ENCODE measurements at regions not wholly inside any gene's neighbourhood (a gene's known extent, or its start where the extent isn't known, plus 50 kb on each side); places are given as distances from the start of the nearest gene placed in this dataset.
"Not testable (repeated sequence)": the region's sequence is repeated elsewhere in the genome, so short reads cannot be mapped to it uniquely, and the experiment has no call there.

DNA sequence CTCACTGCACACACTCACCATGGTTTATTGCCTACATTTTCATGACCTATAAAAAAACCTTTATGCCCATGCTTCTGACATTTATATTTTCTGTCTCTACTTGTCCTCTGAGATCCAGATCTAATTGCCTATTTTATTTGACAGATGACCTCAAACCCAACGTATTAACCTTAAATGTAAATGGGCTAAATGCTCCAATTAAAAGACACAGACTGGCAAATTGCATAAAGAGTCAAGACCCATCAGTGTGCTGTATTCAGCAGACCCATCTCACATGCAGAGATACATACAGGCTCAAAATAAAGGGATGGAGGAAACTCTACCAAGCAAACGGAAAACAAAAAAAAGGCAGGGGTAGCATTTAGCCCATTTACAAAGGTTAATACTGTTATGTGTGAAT lies 117.4 kb upstream of the ADAMTS3 start:
- intact Hi-C loops (cut with micrococcal nuclease); H3K27ac Mint-ChIP-seq; CTCF ChIA-PET; H3K4me3 Mint-ChIP-seq; H3K4me1 Mint-ChIP-seq (ENCODE audit: low read depth); DNase-seq; H3K27me3 Mint-ChIP-seq (ENCODE audit: low read depth); H3K36me3 Mint-ChIP-seq (ENCODE audit: low read depth); H3K9me3 Mint-ChIP-seq: not testable (repeated sequence)

DNA sequence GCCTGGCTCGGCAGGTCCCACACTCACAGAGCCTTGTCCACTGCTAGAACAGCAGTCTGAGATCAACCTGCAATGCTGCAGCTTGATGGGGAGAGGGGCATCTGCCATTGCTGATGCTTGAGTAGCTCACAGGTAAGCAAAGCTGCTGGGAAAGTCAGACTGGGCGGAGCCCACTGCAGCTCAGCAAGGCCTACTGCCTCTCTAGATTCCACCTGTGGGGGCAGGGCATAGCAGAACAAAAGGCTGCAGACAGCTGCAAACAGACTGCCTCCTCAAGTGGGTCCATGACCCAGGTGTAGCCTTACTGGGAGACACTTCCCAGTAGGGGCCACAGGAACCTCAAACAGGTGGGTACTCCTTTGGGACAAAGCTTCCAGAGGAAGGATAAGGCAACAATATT lies 110.6 kb upstream of the ADAMTS3 start:
- Mint-ChIP-seq H3K9me3 (no peaks in the 10 kb centered on the region), H3K27me3 (ENCODE audit: low read depth) (peaks cover 27% of the 10 kb centered on the region), H3K4me1 (ENCODE audit: low read depth) (no peaks in the 10 kb centered on the region), H3K27ac (no peak overlapping the region), H3K36me3 (ENCODE audit: low read depth) (no peaks in the 10 kb centered on the region), H3K4me3 (no peak overlapping the region)
- intact Hi-C loops (cut with micrococcal nuclease), result no loop called here
- no peak for DNase-seq
- CTCF ChIA-PET, result no interaction called here

- DNase-seq, result no peak
- intact Hi-C loops (cut with micrococcal nuclease), result no loop called here
- Mint-ChIP-seq H3K36me3 (ENCODE audit: low read depth) (no peaks in the 10 kb centered on the region), H3K4me3 (no peak overlapping the region), H3K27me3 (ENCODE audit: low read depth) (peaks cover 27% of the 10 kb centered on the region), H3K4me1 (ENCODE audit: low read depth) (no peaks in the 10 kb centered on the region), H3K27ac (no peak overlapping the region), H3K9me3 (no peaks in the 10 kb centered on the region)
- CTCF ChIA-PET, result no interaction called here
These were observed 108.9 kb upstream of the ADAMTS3 start for GRCh38 chr4:72677886-72678285.

DNA sequence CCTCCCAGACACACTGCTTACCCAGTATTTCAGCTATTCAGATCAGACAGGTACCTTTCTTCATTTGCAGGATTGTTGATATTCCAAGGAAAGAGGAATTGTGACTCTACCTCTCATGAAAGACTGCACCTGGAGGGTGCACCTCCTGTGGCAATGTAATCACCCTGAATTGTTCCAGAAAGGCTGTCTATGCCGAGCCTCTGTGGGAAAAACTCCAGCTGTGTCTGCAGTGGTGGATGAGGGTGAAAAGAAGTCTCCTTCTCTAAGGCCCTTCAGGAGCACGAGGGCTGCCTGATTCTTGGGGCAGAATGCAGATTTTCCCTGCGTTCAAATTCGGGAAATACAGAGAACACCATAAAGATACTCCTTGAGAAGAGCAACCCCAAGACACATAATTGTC lies 108.2 kb upstream of the ADAMTS3 start:
- H3K27ac Mint-ChIP-seq, result no peak overlapping the region
- peaks cover 27% of the 10 kb centered on the region for H3K27me3 Mint-ChIP-seq (ENCODE audit: low read depth)
- no peaks in the 10 kb centered on the region for H3K9me3 Mint-ChIP-seq
- CTCF ChIA-PET, result no interaction called here
- no peaks in the 10 kb centered on the region for H3K36me3 Mint-ChIP-seq (ENCODE audit: low read depth)
- no peak for DNase-seq
- H3K4me3 Mint-ChIP-seq, result no peak overlapping the region
- no peaks in the 10 kb centered on the region for H3K4me1 Mint-ChIP-seq (ENCODE audit: low read depth)
- intact Hi-C loops (cut with micrococcal nuclease), result no loop called here

DNA sequence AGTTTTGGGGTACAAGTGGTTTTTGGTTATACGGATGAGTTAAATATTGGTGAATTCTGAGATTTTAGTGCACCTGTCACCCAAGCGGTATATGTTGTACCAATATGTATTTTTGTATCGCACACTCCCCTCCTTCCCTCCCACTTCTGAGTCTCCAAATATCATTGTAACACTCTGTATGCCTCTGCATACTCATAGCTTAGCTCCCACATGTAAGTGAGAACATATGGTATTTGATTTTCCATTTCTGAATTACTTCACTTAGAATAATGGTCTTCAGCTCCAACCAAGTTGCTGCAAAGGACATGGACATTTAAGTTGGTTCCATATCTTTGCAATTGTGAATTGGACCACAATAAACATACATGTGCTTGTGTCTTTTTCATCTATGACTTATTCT lies 103.0 kb upstream of the ADAMTS3 start:
- intact Hi-C loops (cut with micrococcal nuclease), result no loop called here
- peaks cover 12% of the 10 kb centered on the region for H3K27me3 Mint-ChIP-seq (ENCODE audit: low read depth)
- DNase-seq, result no peak
- H3K4me1 Mint-ChIP-seq (ENCODE audit: low read depth), result no peaks in the 10 kb centered on the region
- H3K27ac Mint-ChIP-seq, result no peak overlapping the region
- no peak overlapping the region for H3K4me3 Mint-ChIP-seq
- CTCF ChIA-PET, result no interaction called here
- H3K9me3 Mint-ChIP-seq, result no peaks in the 10 kb centered on the region
- H3K36me3 Mint-ChIP-seq (ENCODE audit: low read depth), result no peaks in the 10 kb centered on the region

- Mint-ChIP-seq H3K36me3 (ENCODE audit: low read depth) (no peaks in the 10 kb centered on the region), H3K9me3 (no peaks in the 10 kb centered on the region), H3K27ac (no peak overlapping the region), H3K4me1 (ENCODE audit: low read depth) (no peaks in the 10 kb centered on the region), H3K4me3 (no peak overlapping the region), H3K27me3 (ENCODE audit: low read depth) (peaks cover 6% of the 10 kb centered on the region)
- DNase-seq, result no peak
- CTCF ChIA-PET, result interaction anchor here (0.6 kb wide), 1 partner anchor 387 kb away, joined by 3 read pairs; no protein-coding TSS in a partner anchor
- intact Hi-C loops (cut with micrococcal nuclease), result no loop called here
These were observed 101.5 kb upstream of the ADAMTS3 start for GRCh38 chr4:72670521-72670920.

GRCh38 chr4:72666910-72667309 lies 97.9 kb upstream of the ADAMTS3 start:
- intact Hi-C loops (cut with micrococcal nuclease), result no loop called here
- H3K36me3 Mint-ChIP-seq (ENCODE audit: low read depth), result no peaks in the 10 kb centered on the region
- no peak for DNase-seq
- CTCF ChIA-PET, result no interaction called here
- no peaks in the 10 kb centered on the region for H3K4me1 Mint-ChIP-seq (ENCODE audit: low read depth)
- H3K27me3 Mint-ChIP-seq (ENCODE audit: low read depth), result peaks cover 7% of the 10 kb centered on the region
- no peaks in the 10 kb centered on the region for H3K9me3 Mint-ChIP-seq
- no peak overlapping the region for H3K27ac Mint-ChIP-seq
- no peak overlapping the region for H3K4me3 Mint-ChIP-seq

GRCh38 chr4:72665171-72665968 lies 96.3 kb upstream of the ADAMTS3 start:
- no peak overlapping the region for H3K27ac Mint-ChIP-seq
- DNase-seq, result no peak
- no peaks in the 10 kb centered on the region for H3K4me1 Mint-ChIP-seq (ENCODE audit: low read depth)
- CTCF ChIA-PET, result no interaction called here
- H3K27me3 Mint-ChIP-seq (ENCODE audit: low read depth), result peaks cover 7% of the 10 kb centered on the region
- H3K36me3 Mint-ChIP-seq (ENCODE audit: low read depth), result no peaks in the 10 kb centered on the region
- intact Hi-C loops (cut with micrococcal nuclease), result no loop called here
- H3K9me3 Mint-ChIP-seq, result no peaks in the 10 kb centered on the region
- H3K4me3 Mint-ChIP-seq, result no peak overlapping the region

- Mint-ChIP-seq H3K4me1 (ENCODE audit: low read depth) (no peaks in the 10 kb centered on the region), H3K9me3 (no peaks in the 10 kb centered on the region), H3K27ac (no peak overlapping the region), H3K27me3 (ENCODE audit: low read depth) (peaks cover 7% of the 10 kb centered on the region), H3K36me3 (ENCODE audit: low read depth) (no peaks in the 10 kb centered on the region), H3K4me3 (no peak overlapping the region)
- CTCF ChIA-PET, result no interaction called here
- DNase-seq, result no peak
- intact Hi-C loops (cut with micrococcal nuclease), result no loop called here
These were observed 94.8 kb upstream of the ADAMTS3 start for GRCh38 chr4:72663828-72664227.

DNA sequence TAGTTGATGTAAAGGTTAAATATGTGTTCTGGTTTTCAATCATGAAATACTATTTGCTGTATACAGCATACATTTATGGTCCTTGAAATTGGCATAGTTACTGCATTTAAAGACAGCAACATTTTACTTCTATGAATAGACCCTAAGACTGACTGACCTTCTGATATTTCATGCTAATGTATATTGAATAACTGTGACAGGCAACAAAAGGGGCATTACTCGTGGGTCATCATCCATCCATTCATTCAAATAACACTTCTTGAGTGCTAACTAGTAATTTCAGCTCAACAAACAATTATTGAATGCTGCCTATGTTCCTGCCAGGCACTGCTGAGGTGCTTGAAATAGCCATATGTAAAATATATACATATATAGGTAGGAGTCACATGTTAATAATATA lies 92.8 kb upstream of the ADAMTS3 start:
- H3K9me3 Mint-ChIP-seq, result no peaks in the 10 kb centered on the region
- H3K27ac Mint-ChIP-seq, result no peak overlapping the region
- CTCF ChIA-PET, result no interaction called here
- no peaks in the 10 kb centered on the region for H3K4me1 Mint-ChIP-seq (ENCODE audit: low read depth)
- no peak for DNase-seq
- H3K4me3 Mint-ChIP-seq, result no peak overlapping the region
- no peaks in the 10 kb centered on the region for H3K36me3 Mint-ChIP-seq (ENCODE audit: low read depth)
- H3K27me3 Mint-ChIP-seq (ENCODE audit: low read depth), result peaks cover 7% of the 10 kb centered on the region
- intact Hi-C loops (cut with micrococcal nuclease), result no loop called here

GRCh38 chr4:72641611-72642010 lies 72.6 kb upstream of the ADAMTS3 start:
- no peak overlapping the region for H3K4me3 Mint-ChIP-seq
- H3K27ac Mint-ChIP-seq, result no peak overlapping the region
- no peaks in the 10 kb centered on the region for H3K4me1 Mint-ChIP-seq (ENCODE audit: low read depth)
- intact Hi-C loops (cut with micrococcal nuclease), result no loop called here
- peaks cover 2% of the 10 kb centered on the region for H3K9me3 Mint-ChIP-seq
- H3K27me3 Mint-ChIP-seq (ENCODE audit: low read depth), result no peaks in the 10 kb centered on the region
- no peaks in the 10 kb centered on the region for H3K36me3 Mint-ChIP-seq (ENCODE audit: low read depth)
- CTCF ChIA-PET, result no interaction called here
- no peak for DNase-seq

- H3K27ac Mint-ChIP-seq; H3K36me3 Mint-ChIP-seq (ENCODE audit: low read depth); H3K9me3 Mint-ChIP-seq; H3K27me3 Mint-ChIP-seq (ENCODE audit: low read depth); intact Hi-C loops (cut with micrococcal nuclease); DNase-seq; H3K4me1 Mint-ChIP-seq (ENCODE audit: low read depth); H3K4me3 Mint-ChIP-seq; CTCF ChIA-PET: not testable (repeated sequence)
These were observed 67.8 kb upstream of the ADAMTS3 start for GRCh38 chr4:72636866-72637265.

DNA sequence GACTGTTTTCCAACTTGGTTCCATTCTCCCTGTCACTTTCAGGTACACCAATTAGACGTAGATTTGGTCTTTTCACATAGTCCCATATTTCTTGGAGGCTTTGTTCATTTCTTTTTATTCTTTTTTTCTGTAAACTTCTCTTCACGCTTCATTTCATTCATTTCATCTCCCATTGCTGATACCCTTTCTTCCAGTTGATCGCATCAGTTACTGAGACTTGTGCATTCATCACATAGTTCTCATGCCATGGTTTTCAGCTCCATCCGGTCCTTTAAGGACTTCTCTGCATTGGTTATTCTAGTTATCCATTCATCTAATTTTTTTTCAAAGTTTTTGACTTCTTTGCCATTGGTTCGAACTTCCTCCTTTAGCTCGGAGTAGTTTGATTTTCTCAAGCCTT lies 66.9 kb upstream of the ADAMTS3 start:
- H3K4me1 Mint-ChIP-seq (ENCODE audit: low read depth); H3K27me3 Mint-ChIP-seq (ENCODE audit: low read depth); DNase-seq; H3K27ac Mint-ChIP-seq; H3K36me3 Mint-ChIP-seq (ENCODE audit: low read depth); H3K9me3 Mint-ChIP-seq; CTCF ChIA-PET; intact Hi-C loops (cut with micrococcal nuclease); H3K4me3 Mint-ChIP-seq: not testable (repeated sequence)
